ENCODE measurements at regions not wholly inside any gene's neighbourhood (a gene's known extent, or its start where the extent isn't known, plus 50 kb on each side); places are given as distances from the start of the nearest gene placed in this dataset.

- no peak for TF ChIP-seq CTCF (IDR thresholded peaks at IDR 0.05)
- TF ChIP-seq POLR2A (IDR thresholded peaks at IDR 0.05), result no peak
Observed at GRCh38 chrX:16240231-16240905, 73.1 kb downstream of the MAGEB17 start.

Measured in Peyer's patch (tissue), 4 donors.